Hepatocyte (in vitro differentiated cells): ENCODE measurements at regions not wholly inside any gene's neighbourhood (a gene's known extent, or its start where the extent isn't known, plus 50 kb on each side); places are given as distances from the start of the nearest gene placed in this dataset.
"Not testable (repeated sequence)": the region's sequence is repeated elsewhere in the genome, so short reads cannot be mapped to it uniquely, and the experiment has no call there.

Experiments
- DNase-seq: peaks from one replicate; pipeline ENCODE4 v3.0.0-alpha.2; 2016; ENCODE audit warnings: low spot score
- H2AFZ ChIP-seq: fragments of 200-600 bp; sonication (generic); 2 replicates; pipeline ENCODE4 v1.6.0; 2016; ENCODE audit warnings: antibody characterized with exemption, mild to moderate bottlenecking
- H3K27ac ChIP-seq: fragments of 200-600 bp; sonication (generic); 2 replicates; pipeline ENCODE4 v1.5.1; 2016; ENCODE audit warnings: mild to moderate bottlenecking
- H3K27me3 ChIP-seq: fragments of 200-600 bp; sonication (generic); 2 replicates; pipeline ENCODE4 v1.6.1; 2016
- H3K36me3 ChIP-seq: fragments of 200-600 bp; sonication (generic); replicated peaks from 2 replicates; pipeline ENCODE4 v1.5.1; 2016; ENCODE audit warnings: low read depth; ENCODE audit not compliant: insufficient read depth
- H3K4me1 ChIP-seq: fragments of 200-600 bp; sonication (generic); 2 replicates; pipeline ENCODE4 v1.5.1; 2016; ENCODE audit warnings: mild to moderate bottlenecking, moderate library complexity; ENCODE audit not compliant: insufficient read depth
- H3K4me2 ChIP-seq: fragments of 200-600 bp; sonication (generic); 2 replicates; pipeline ENCODE4 v1.6.0; 2016
- H3K4me3 ChIP-seq: fragments of 200-600 bp; sonication (generic); 2 replicates; pipeline ENCODE4 v1.5.1; 2016; ENCODE audit warnings: mild to moderate bottlenecking
- H3K79me2 ChIP-seq: fragments of 200-600 bp; sonication (generic); 2 replicates; pipeline ENCODE4 v1.6.0; 2017; ENCODE audit warnings: mild to moderate bottlenecking
- H3K9me2 ChIP-seq: fragments of 200-600 bp; sonication (generic); replicated peaks from 2 replicates; pipeline ENCODE4 v1.6.0; 2017; ENCODE audit warnings: mild to moderate bottlenecking; ENCODE audit not compliant: insufficient read depth
- H3K9me3 ChIP-seq: fragments of 200-600 bp; sonication (generic); 2 replicates; pipeline ENCODE4 v1.5.1; 2016; ENCODE audit warnings: low read depth, mild to moderate bottlenecking
- H4K20me1 ChIP-seq: fragments of 200-600 bp; sonication (generic); 2 replicates; pipeline ENCODE4 v1.6.0; 2016; ENCODE audit warnings: mild to moderate bottlenecking; ENCODE audit not compliant: insufficient read depth, poor library complexity, severe bottlenecking
- EZH2 ChIP-seq: fragments of 200-600 bp; sonication (generic); IDR thresholded peaks from 2 replicates; pipeline ENCODE4 v1.6.1; 2016; ENCODE audit warnings: antibody characterized with exemption, mild to moderate bottlenecking, borderline replicate concordance
- EZH2phosphoT487 ChIP-seq: fragments of 200-600 bp; sonication (generic); IDR thresholded peaks from one replicate; pipeline ENCODE4 v1.6.1; 2018; ENCODE audit warnings: antibody characterized with exemption, mild to moderate bottlenecking, low read depth, moderate library complexity; ENCODE audit not compliant: unreplicated experiment, severe bottlenecking
- WGBS: methylation state at CpG from one replicate; pipeline ENCODE4 v1.1.6; 2016; ENCODE audit warnings: low lambda C conversion rate; ENCODE audit errors: missing lambda C conversion rate; 5-methylcytosine and 5-hydroxymethylcytosine counted together
- TF ChIP-seq, protein P1 (sequence below): fragments of 200-600 bp; sonication (generic); IDR thresholded peaks from 2 replicates; pipeline ENCODE4 v1.5.1; 2016; ENCODE audit warnings: antibody characterized with exemption, mild to moderate bottlenecking; ENCODE audit not compliant: poor library complexity

DNA sequence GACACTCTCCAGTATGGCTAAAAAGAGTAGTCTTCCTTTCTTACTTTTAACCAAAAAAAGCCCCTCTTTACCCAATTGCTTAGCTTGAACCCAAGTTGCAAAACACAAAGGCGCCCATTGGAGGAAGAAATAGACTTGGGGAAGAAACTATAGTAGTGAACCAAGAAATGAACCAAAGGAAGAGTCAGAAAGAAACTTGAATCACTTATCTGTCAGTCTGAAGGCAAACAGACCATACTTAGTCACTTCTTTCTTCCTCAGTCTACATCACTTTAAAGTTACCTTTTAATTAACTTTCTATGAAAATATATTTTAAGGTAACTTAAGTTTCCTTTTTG is 161.4 kb upstream of the GIMD1 start:
- Histone ChIP-seq H3K27me3 (no peaks in the 10 kb centered on the region), H3K9me3 (no peaks in the 10 kb centered on the region), H3K79me2 (no peaks in the 10 kb centered on the region), H2AFZ (no peak overlapping the region), H4K20me1 (no peaks in the 10 kb centered on the region), H3K4me3 (no peak overlapping the region), H3K9me2 (no peaks in the 10 kb centered on the region), H3K4me2 (no peak overlapping the region), H3K27ac (no peak overlapping the region), H3K4me1 (peaks cover 9% of the 10 kb centered on the region), H3K36me3 (no peaks in the 10 kb centered on the region)
- TF ChIP-seq EZH2 (no peak), EZH2phosphoT487 (no peak)
- TF ChIP-seq, protein P1, sequence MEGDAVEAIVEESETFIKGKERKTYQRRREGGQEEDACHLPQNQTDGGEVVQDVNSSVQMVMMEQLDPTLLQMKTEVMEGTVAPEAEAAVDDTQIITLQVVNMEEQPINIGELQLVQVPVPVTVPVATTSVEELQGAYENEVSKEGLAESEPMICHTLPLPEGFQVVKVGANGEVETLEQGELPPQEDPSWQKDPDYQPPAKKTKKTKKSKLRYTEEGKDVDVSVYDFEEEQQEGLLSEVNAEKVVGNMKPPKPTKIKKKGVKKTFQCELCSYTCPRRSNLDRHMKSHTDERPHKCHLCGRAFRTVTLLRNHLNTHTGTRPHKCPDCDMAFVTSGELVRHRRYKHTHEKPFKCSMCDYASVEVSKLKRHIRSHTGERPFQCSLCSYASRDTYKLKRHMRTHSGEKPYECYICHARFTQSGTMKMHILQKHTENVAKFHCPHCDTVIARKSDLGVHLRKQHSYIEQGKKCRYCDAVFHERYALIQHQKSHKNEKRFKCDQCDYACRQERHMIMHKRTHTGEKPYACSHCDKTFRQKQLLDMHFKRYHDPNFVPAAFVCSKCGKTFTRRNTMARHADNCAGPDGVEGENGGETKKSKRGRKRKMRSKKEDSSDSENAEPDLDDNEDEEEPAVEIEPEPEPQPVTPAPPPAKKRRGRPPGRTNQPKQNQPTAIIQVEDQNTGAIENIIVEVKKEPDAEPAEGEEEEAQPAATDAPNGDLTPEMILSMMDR: no peak
- DNase-seq: no peak
- 97% methylated on average over 1 of the region's 1 CpG for WGBS

DNA sequence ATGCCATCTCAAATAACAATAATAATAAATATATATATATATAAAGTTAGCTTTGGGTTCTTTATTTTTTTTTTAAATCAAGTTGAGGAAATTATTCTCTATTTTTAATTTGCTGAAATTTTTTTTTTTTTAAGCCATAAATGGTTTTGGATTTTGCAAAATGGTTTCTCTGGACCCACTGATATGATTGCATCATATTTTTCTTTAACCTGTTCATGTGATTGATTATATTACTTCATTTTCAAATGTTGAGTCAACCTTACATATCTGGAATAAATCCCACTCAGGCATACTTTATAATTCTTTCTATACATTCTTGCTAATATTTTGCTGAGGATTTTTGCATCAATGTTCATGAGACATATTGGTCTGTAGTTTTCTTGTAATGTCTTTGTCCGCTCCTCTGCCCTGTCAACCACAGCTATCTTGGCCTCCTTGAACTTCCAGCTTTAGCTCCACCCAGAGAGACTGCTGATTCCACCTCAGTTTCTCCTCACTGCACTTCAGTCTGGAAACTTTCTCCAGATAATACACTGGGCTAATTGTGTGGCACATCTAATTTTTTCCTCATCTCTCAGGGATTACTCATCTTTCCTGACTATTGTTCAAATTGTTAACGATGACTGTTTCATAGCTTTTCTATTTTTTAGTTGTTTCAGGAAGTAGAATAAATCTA is 160.9 kb upstream of the GIMD1 start:
- H2AFZ ChIP-seq: no peak overlapping the region
- 98% methylated on average over 2 of the region's 2 CpGs for WGBS
- H3K4me3 ChIP-seq: no peak overlapping the region
- H3K4me1 ChIP-seq: peaks cover 9% of the 10 kb centered on the region
- H3K27me3 ChIP-seq: no peaks in the 10 kb centered on the region
- DNase-seq: no peak
- no peaks in the 10 kb centered on the region for H4K20me1 ChIP-seq
- no peak overlapping the region for H3K4me2 ChIP-seq
- H3K9me3 ChIP-seq: no peaks in the 10 kb centered on the region
- H3K9me2 ChIP-seq: no peaks in the 10 kb centered on the region
- TF ChIP-seq EZH2phosphoT487 (no peak), EZH2 (no peak)
- TF ChIP-seq, protein P1: no peak
- no peaks in the 10 kb centered on the region for H3K36me3 ChIP-seq
- no peaks in the 10 kb centered on the region for H3K79me2 ChIP-seq
- no peak overlapping the region for H3K27ac ChIP-seq

DNA sequence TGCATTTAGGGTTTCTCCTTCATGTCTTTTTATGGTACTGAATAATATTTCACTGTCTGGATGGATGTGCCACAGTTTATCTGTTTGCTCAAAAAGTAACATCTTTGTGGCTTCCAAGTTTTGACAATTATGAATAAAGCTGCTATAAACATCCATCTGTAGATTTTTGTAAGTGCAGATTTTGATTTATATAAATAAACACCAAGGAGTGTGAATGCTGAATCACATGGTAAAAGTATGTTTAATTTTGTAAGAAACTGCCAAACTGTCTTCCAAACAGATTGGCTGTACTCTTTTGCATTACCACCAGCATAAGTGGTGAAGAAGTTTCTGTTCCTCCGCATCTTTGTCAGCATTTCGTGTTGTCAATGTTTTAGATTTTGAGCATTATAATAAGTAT is 158.7 kb upstream of the GIMD1 start:
- H3K79me2 ChIP-seq: no peaks in the 10 kb centered on the region
- no peak for TF ChIP-seq EZH2
- TF ChIP-seq, protein P1: no peak
- TF ChIP-seq EZH2phosphoT487: no peak
- WGBS: 94% methylated on average over 2 of the region's 2 CpGs
- no peaks in the 10 kb centered on the region for H3K4me1 ChIP-seq
- no peak for DNase-seq
- no peak overlapping the region for H3K4me2 ChIP-seq
- H3K9me3 ChIP-seq: no peaks in the 10 kb centered on the region
- H3K27ac ChIP-seq: no peak overlapping the region
- no peaks in the 10 kb centered on the region for H3K27me3 ChIP-seq
- H4K20me1 ChIP-seq: no peaks in the 10 kb centered on the region
- H2AFZ ChIP-seq: no peak overlapping the region
- H3K4me3 ChIP-seq: no peak overlapping the region
- no peaks in the 10 kb centered on the region for H3K9me2 ChIP-seq
- H3K36me3 ChIP-seq: no peaks in the 10 kb centered on the region

DNA sequence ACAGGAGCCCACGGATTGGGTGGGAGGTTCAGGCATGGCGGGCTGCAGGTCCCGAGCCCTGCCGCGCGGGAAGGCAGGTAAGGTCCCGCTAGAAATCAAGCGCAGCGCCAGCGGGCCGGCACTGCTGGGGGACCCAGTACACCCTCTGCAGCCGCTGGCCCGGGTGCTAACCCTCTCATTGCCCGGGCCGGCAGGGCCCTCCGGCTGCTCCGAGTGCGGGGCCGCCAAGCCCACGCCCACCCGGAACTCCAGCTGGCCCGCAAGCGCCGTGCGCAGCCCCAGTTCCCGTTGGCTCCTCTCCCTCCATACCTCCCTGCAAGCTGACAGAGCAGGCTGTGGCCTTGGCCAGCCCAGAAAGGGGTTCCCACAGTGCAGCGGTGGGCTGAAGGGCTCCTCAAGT is 156.8 kb upstream of the GIMD1 start:
- not testable (repeated sequence) for H3K27me3 ChIP-seq, H4K20me1 ChIP-seq, H3K79me2 ChIP-seq, H3K27ac ChIP-seq, H3K9me2 ChIP-seq, H3K36me3 ChIP-seq, H3K4me3 ChIP-seq, H3K4me1 ChIP-seq, H2AFZ ChIP-seq, H3K4me2 ChIP-seq, H3K9me3 ChIP-seq, DNase-seq
- 98% methylated on average over 19 of the region's 27 CpGs for WGBS

DNA sequence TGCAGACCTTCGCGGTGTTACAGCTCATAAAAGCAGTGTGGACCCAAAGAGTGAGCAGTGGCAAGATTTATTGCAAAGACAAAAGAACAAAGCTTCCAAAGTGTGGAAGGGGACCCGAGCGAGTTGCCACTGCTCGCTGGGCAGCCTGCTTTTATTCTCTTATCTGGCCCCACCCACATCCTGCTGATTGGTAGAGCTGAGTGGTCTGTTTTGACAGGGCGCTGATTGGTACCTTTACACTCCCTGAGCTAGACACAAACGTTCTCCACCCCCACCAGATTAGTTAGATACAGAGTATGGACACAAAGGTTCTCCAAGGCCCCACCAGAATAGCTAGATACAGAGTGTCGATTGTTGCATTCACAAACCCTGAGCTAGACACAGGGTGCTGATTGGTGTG is 156.2 kb upstream of the GIMD1 start:
- 98% methylated on average over 8 of the region's 8 CpGs for WGBS
- not testable (repeated sequence) for H3K27ac ChIP-seq

More for the DNA sequence above, 156.2 kb upstream of the GIMD1 start:
- not testable (repeated sequence) for H3K9me3 ChIP-seq, DNase-seq, H2AFZ ChIP-seq, H3K79me2 ChIP-seq, H3K4me2 ChIP-seq, H4K20me1 ChIP-seq, H3K36me3 ChIP-seq, H3K4me1 ChIP-seq, H3K4me3 ChIP-seq, H3K27me3 ChIP-seq, H3K9me2 ChIP-seq
